Ascending aorta (tissue), 2 donors: ENCODE measurements at regions not wholly inside any gene's neighbourhood (a gene's known extent, or its start where the extent isn't known, plus 50 kb on each side); places are given as distances from the start of the nearest gene placed in this dataset.

Source experiments
- DNase-seq, 2 donors: peaks; one replicate each; pipeline ENCODE4 v3.0.0-alpha.2; 2019; ENCODE audit warnings: low spot score in 2 of 2
- H3K27ac ChIP-seq, 2 donors: fragments of 200-600 bp; sonication (generic); one replicate each; pipeline ENCODE4 v1.5.1; 2016 to 2017; ENCODE audit warnings: mild to moderate bottlenecking in 1 of 2
- H3K27me3 ChIP-seq: fragments of 200-600 bp; sonication (generic); one replicate; pipeline ENCODE4 v1.5.1; 2017
- H3K36me3 ChIP-seq, 2 donors: fragments of 200-600 bp; sonication (generic); one replicate each; pipeline ENCODE4 v1.5.1; 2016
- H3K4me1 ChIP-seq, 2 donors: fragments of 200-600 bp; sonication (generic); one replicate each; pipeline ENCODE4 v1.5.1; 2016 to 2017; ENCODE audit warnings: mild to moderate bottlenecking in 1 of 2
- H3K4me3 ChIP-seq, 2 donors: fragments of 200-600 bp; sonication (generic); one replicate each; pipeline ENCODE4 v1.5.1; 2016 to 2017; ENCODE audit warnings: mild to moderate bottlenecking in 1 of 2
- H3K9me3 ChIP-seq, 2 donors: fragments of 200-600 bp; sonication (generic); one replicate each; pipeline ENCODE4 v1.5.1; 2016
- CTCF ChIP-seq, 3 experiments: fragments of 200-600 bp in 2 of 3; fragments of 450-650 bp in 1 of 3; sonication (generic) in 2 of 3; IDR thresholded peaks; one replicate each; pipeline ENCODE4 v1.5.1; 2016 to 2019; ENCODE audit warnings: antibody characterized with exemption in 3 of 3, mild to moderate bottlenecking in 1 of 3, moderate library complexity in 1 of 3
- intact Hi-C: fragments of 100-400 bp; cut with DNase I; formaldehyde crosslinking; loops from one replicate; pipeline ENCODE4 v1.15.1; 2023

- Histone ChIP-seq H3K27me3 (no peaks in the 10 kb centered on the region), H3K4me1 (no peaks in the 10 kb centered on the region), H3K4me3 (no peak overlapping the region), H3K27ac (no peak overlapping the region), H3K9me3 (no peaks in the 10 kb centered on the region), H3K36me3 (no peaks in the 10 kb centered on the region)
- no peak for TF ChIP-seq CTCF (IDR thresholded peaks at IDR 0.05)
- no peak for DNase-seq
- intact Hi-C loops = no loop called here
Measured at GRCh38 chr6:100944644-100945043, 63.5 kb upstream of the ASCC3 start.

GRCh38 chr6:100946021-100946540 lies 65.0 kb upstream of the ASCC3 start:
- no peaks in the 10 kb centered on the region for H3K9me3 ChIP-seq
- H3K4me3 ChIP-seq = no peak overlapping the region
- H3K27ac ChIP-seq = no peak overlapping the region
- intact Hi-C loops = no loop called here
- no peak for TF ChIP-seq CTCF (IDR thresholded peaks at IDR 0.05)
- H3K4me1 ChIP-seq = no peaks in the 10 kb centered on the region
- no peaks in the 10 kb centered on the region for H3K36me3 ChIP-seq
- H3K27me3 ChIP-seq = no peaks in the 10 kb centered on the region
- DNase-seq = no peak

- intact Hi-C loops = no loop called here
- no peak for DNase-seq
- Histone ChIP-seq H3K4me3 (no peak overlapping the region), H3K27me3 (no peaks in the 10 kb centered on the region), H3K36me3 (no peaks in the 10 kb centered on the region), H3K27ac (no peak overlapping the region), H3K4me1 (no peaks in the 10 kb centered on the region), H3K9me3 (no peaks in the 10 kb centered on the region)
- TF ChIP-seq CTCF (IDR thresholded peaks at IDR 0.05) = no peak
Measured at GRCh38 chr6:100946711-100947110, 65.6 kb upstream of the ASCC3 start.

GRCh38 chr6:100948381-100949133 lies 67.4 kb upstream of the ASCC3 start:
- Histone ChIP-seq H3K27me3 (no peaks in the 10 kb centered on the region), H3K27ac (no peak overlapping the region), H3K4me3 (no peak overlapping the region), H3K4me1 (no peaks in the 10 kb centered on the region), H3K9me3 (no peaks in the 10 kb centered on the region), H3K36me3 (no peaks in the 10 kb centered on the region)
- intact Hi-C loops = no loop called here
- no peak for TF ChIP-seq CTCF (IDR thresholded peaks at IDR 0.05)
- no peak for DNase-seq

GRCh38 chr6:100952006-100952405 lies 70.9 kb upstream of the ASCC3 start:
- H3K36me3 ChIP-seq = no peaks in the 10 kb centered on the region

More at GRCh38 chr6:100952006-100952405, 70.9 kb upstream of the ASCC3 start:
- DNase-seq = no peak
- no peaks in the 10 kb centered on the region for H3K9me3 ChIP-seq
- H3K4me1 ChIP-seq = no peaks in the 10 kb centered on the region
- H3K27me3 ChIP-seq = no peaks in the 10 kb centered on the region
- no peak for TF ChIP-seq CTCF (IDR thresholded peaks at IDR 0.05)
- H3K4me3 ChIP-seq = no peak overlapping the region
- H3K27ac ChIP-seq = no peak overlapping the region
- intact Hi-C loops = no loop called here
